ENCODE measurements at regions not wholly inside any gene's neighbourhood (a gene's known extent, or its start where the extent isn't known, plus 50 kb on each side); places are given as distances from the start of the nearest gene placed in this dataset.

GRCh38 chr11:29002816-29003215 is 894.6 kb downstream of the METTL15 start:
- ChIA-PET RAD21 (ENCODE audit: low non-redundant PET in 1 of 2, low total read pairs in 2 of 2, uncharacterized antibody in 2 of 2, unreplicated experiment in 2 of 2) (no interaction called here), POLR2A (no interaction called here), CTCF (no interaction called here)
- intact Hi-C loops (cut with micrococcal nuclease), result no loop called here
- Histone ChIP-seq H3K27ac (ENCODE audit: low read depth, low read length) (no peak overlapping the region), H4K20me1 (ENCODE audit: insufficient read depth) (no peaks in the 10 kb centered on the region), H3K4me2 (ENCODE audit: low read length) (no peak overlapping the region), H2AFZ (ENCODE audit: low read depth, low read length, poor library complexity, severe bottlenecking) (no peak overlapping the region), H3K79me2 (ENCODE audit: insufficient read depth, low read length) (no peaks in the 10 kb centered on the region), H3K9me3 (ENCODE audit: control insufficient read depth in 1 of 2, insufficient read depth in 1 of 2, low read depth in 1 of 2, low read length in 2 of 2) (no peaks in the 10 kb centered on the region), H3K4me3 (replicated peaks in 1 of 2; ENCODE audit: low read depth in 1 of 2, low read length in 2 of 2) (no peak overlapping the region), H3K4me1 (ENCODE audit: control insufficient read depth in 1 of 2, insufficient read depth in 2 of 2, low read length in 2 of 2) (no peaks in the 10 kb centered on the region), H3K9me2 (ENCODE audit: insufficient read depth) (no peaks in the 10 kb centered on the region), H3K27me3 (ENCODE audit: insufficient read depth, low read length) (no peaks in the 10 kb centered on the region), H3K9ac (ENCODE audit: low read length) (no peak overlapping the region), H3K36me3 (ENCODE audit: control insufficient read depth in 1 of 2, insufficient read depth in 2 of 2, low read length in 2 of 2) (no peaks in the 10 kb centered on the region)
- BruUV-seq (replicated peaks), result no TSS peak
- ATAC-seq, result no peak
- TF ChIP-seq EZH2phosphoT487 (IDR thresholded peaks at IDR 0.05; ENCODE audit: borderline replicate concordance), result no peak
- no peak for TF ChIP-seq SRF (IDR thresholded peaks at IDR 0.05; ENCODE audit: low read depth)
- TF ChIP-seq YY1 (IDR thresholded peaks at IDR 0.05; ENCODE audit: extremely low read depth, insufficient replicate concordance, low read depth, low read length), result no peak
- no peak for DNase-seq (ENCODE audit: low read depth, low spot score)

- Histone ChIP-seq H3K4me3 (replicated peaks in 1 of 2; ENCODE audit: low read depth in 1 of 2, low read length in 2 of 2) (no peak overlapping the region), H2AFZ (ENCODE audit: low read depth, low read length, poor library complexity, severe bottlenecking) (no peak overlapping the region), H3K4me2 (ENCODE audit: low read length) (no peak overlapping the region), H3K9me3 (ENCODE audit: control insufficient read depth in 1 of 2, insufficient read depth in 1 of 2, low read depth in 1 of 2, low read length in 2 of 2) (no peaks in the 10 kb centered on the region), H3K36me3 (ENCODE audit: control insufficient read depth in 1 of 2, insufficient read depth in 2 of 2, low read length in 2 of 2) (no peaks in the 10 kb centered on the region), H3K27me3 (ENCODE audit: insufficient read depth, low read length) (no peaks in the 10 kb centered on the region), H3K4me1 (ENCODE audit: control insufficient read depth in 1 of 2, insufficient read depth in 2 of 2, low read length in 2 of 2) (no peaks in the 10 kb centered on the region), H3K79me2 (ENCODE audit: insufficient read depth, low read length) (no peaks in the 10 kb centered on the region), H3K9me2 (ENCODE audit: insufficient read depth) (no peaks in the 10 kb centered on the region), H4K20me1 (ENCODE audit: insufficient read depth) (no peaks in the 10 kb centered on the region), H3K27ac (ENCODE audit: low read depth, low read length) (no peak overlapping the region), H3K9ac (ENCODE audit: low read length) (no peak overlapping the region)
- RAD21 ChIA-PET (ENCODE audit: low non-redundant PET in 1 of 2, low total read pairs in 2 of 2, uncharacterized antibody in 2 of 2, unreplicated experiment in 2 of 2), result no interaction called here
- CTCF ChIA-PET, result no interaction called here
- intact Hi-C loops (cut with micrococcal nuclease), result no loop called here
- no TSS peak for BruUV-seq (replicated peaks)
- ATAC-seq (0 out of 2 replicates have a peak, but pooled peaks have one; percentile 49), DNase-seq (ENCODE audit: low read depth, low spot score) (no peak)
- TF ChIP-seq EGR1 (IDR thresholded peaks at IDR 0.05; ENCODE audit: low read depth) (no peak), CBX3 (IDR thresholded peaks at IDR 0.05; ENCODE audit: low read depth) (no peak), FOSL1 (IDR thresholded peaks at IDR 0.05; ENCODE audit: low read depth) (no peak), POLR2AphosphoS5 (IDR thresholded peaks at IDR 0.05; ENCODE audit: low read depth, low read length) (no peak), SP1 (IDR thresholded peaks at IDR 0.05; ENCODE audit: low read depth) (no peak), SIN3A (IDR thresholded peaks at IDR 0.05; ENCODE audit: low read depth) (no peak), ATF3 (IDR thresholded peaks at IDR 0.05) (no peak), ZBTB33 (IDR thresholded peaks at IDR 0.05; ENCODE audit: extremely low read depth, insufficient replicate concordance, low read length) (no peak), SRF (IDR thresholded peaks at IDR 0.05; ENCODE audit: low read depth) (no peak), ZNF274 (IDR thresholded peaks at IDR 0.05; ENCODE audit: low read depth, low read length) (no peak), JUND (IDR thresholded peaks at IDR 0.05) (no peak), POLR2A (IDR thresholded peaks at IDR 0.05; ENCODE audit: borderline replicate concordance, extremely low read depth, insufficient read depth, insufficient read length) (no peak), EZH2 (IDR thresholded peaks at IDR 0.05) (no peak), ZFX (IDR thresholded peaks at IDR 0.05) (no peak), CEBPB (IDR thresholded peaks at IDR 0.05; ENCODE audit: low read depth) (no peak)
- POLR2A ChIA-PET, result no interaction called here
Observed at GRCh38 chr11:28999620-29000019, 891.4 kb downstream of the METTL15 start.
